ENCODE measurements at regions not wholly inside any gene's neighbourhood (a gene's known extent, or its start where the extent isn't known, plus 50 kb on each side); places are given as distances from the start of the nearest gene placed in this dataset.
A peak's percentile ranks its signal among the peaks of the same experiment; 100 is the strongest.
"Not testable (repeated sequence)": the region's sequence is repeated elsewhere in the genome, so short reads cannot be mapped to it uniquely, and the experiment has no call there.

- no peak for DNase-seq
Measured at GRCh38 chr2:187198136-187198535, 249.9 kb downstream of the CALCRL start.

GRCh38 chr2:187194049-187194448 lies 254.0 kb downstream of the CALCRL start:
- DNase-seq, result no peak

- no peak for DNase-seq
Measured at GRCh38 chr2:187188783-187189631, 259.0 kb downstream of the CALCRL start.

GRCh38 chr2:187187519-187187918 lies 260.5 kb downstream of the CALCRL start:
- DNase-seq, result no peak

GRCh38 chr2:187180529-187180928 lies 267.5 kb downstream of the CALCRL start:
- DNase-seq, result no peak

- DNase-seq, result not testable (repeated sequence)
Measured at GRCh38 chr2:187178876-187179275, 269.2 kb downstream of the CALCRL start.

- DNase-seq, result no peak
Measured at GRCh38 chr2:187177253-187177652, 270.8 kb downstream of the CALCRL start.

GRCh38 chr2:187174582-187174981 lies 273.5 kb downstream of the CALCRL start:
- DNase-seq, result no peak

- DNase-seq, result no peak
Measured at GRCh38 chr2:187171318-187171717, 276.7 kb downstream of the CALCRL start.

GRCh38 chr2:187169864-187170263 lies 278.2 kb downstream of the CALCRL start:
- no peak for DNase-seq

GRCh38 chr2:187168720-187169713 lies 279.0 kb downstream of the CALCRL start:
- DNase-seq, result peak; percentile 48

- peak; percentile 93 for DNase-seq
Measured at GRCh38 chr2:187167491-187167890, 280.6 kb downstream of the CALCRL start.

- no peak for DNase-seq
Measured at GRCh38 chr2:187165936-187166610, 282.0 kb downstream of the CALCRL start.

- no peak for DNase-seq
Measured at GRCh38 chr2:187158452-187158851, 289.6 kb downstream of the CALCRL start.

- no peak for DNase-seq
Measured at GRCh38 chr2:187157046-187157445, 291.0 kb downstream of the CALCRL start.

GRCh38 chr2:187155476-187155875 lies 292.6 kb downstream of the CALCRL start:
- no peak for DNase-seq

- no peak for DNase-seq
Measured at GRCh38 chr2:187150670-187151069, 297.4 kb downstream of the CALCRL start.

GRCh38 chr2:187148059-187148714 lies 299.2 kb upstream of the ZSWIM2 start:
- DNase-seq, result no peak

GRCh38 chr2:187143537-187143936 lies 294.6 kb upstream of the ZSWIM2 start:
- no peak for DNase-seq

GRCh38 chr2:187139469-187139868 lies 290.5 kb upstream of the ZSWIM2 start:
- no peak for DNase-seq

GRCh38 chr2:187138265-187138664 lies 289.3 kb upstream of the ZSWIM2 start:
- DNase-seq, result peak; percentile 35

- no peak for DNase-seq
Measured at GRCh38 chr2:187136646-187137045, 287.7 kb upstream of the ZSWIM2 start.

Data from eye (tissue), 1 donor.